ENCODE measurements at regions not wholly inside any gene's neighbourhood (a gene's known extent, or its start where the extent isn't known, plus 50 kb on each side); places are given as distances from the start of the nearest gene placed in this dataset.

DNA sequence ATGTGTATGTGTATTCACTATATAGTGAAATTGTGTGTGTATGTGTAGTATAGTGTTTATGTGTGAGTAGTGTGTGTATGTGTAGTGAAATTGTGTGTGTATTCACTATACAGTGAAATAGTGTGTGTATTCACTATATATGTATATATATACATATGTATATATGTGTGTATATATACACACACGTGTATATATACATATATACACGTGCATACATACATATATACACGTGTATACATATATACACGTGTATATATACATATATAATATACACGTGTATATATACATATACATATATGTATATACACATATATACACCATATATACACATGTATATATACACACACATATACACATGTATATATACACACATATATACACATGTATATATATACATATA is 403.6 kb upstream of the TUSC1 start:
- H3K4me3 ChIP-seq = no peak overlapping the region
- no peaks in the 10 kb centered on the region for H3K9me3 ChIP-seq (ENCODE audit: low read depth)
- TF ChIP-seq, protein P1, sequence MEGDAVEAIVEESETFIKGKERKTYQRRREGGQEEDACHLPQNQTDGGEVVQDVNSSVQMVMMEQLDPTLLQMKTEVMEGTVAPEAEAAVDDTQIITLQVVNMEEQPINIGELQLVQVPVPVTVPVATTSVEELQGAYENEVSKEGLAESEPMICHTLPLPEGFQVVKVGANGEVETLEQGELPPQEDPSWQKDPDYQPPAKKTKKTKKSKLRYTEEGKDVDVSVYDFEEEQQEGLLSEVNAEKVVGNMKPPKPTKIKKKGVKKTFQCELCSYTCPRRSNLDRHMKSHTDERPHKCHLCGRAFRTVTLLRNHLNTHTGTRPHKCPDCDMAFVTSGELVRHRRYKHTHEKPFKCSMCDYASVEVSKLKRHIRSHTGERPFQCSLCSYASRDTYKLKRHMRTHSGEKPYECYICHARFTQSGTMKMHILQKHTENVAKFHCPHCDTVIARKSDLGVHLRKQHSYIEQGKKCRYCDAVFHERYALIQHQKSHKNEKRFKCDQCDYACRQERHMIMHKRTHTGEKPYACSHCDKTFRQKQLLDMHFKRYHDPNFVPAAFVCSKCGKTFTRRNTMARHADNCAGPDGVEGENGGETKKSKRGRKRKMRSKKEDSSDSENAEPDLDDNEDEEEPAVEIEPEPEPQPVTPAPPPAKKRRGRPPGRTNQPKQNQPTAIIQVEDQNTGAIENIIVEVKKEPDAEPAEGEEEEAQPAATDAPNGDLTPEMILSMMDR (IDR thresholded peaks at IDR 0.05; ENCODE audit: low read depth, low read length) = no peak

DNA sequence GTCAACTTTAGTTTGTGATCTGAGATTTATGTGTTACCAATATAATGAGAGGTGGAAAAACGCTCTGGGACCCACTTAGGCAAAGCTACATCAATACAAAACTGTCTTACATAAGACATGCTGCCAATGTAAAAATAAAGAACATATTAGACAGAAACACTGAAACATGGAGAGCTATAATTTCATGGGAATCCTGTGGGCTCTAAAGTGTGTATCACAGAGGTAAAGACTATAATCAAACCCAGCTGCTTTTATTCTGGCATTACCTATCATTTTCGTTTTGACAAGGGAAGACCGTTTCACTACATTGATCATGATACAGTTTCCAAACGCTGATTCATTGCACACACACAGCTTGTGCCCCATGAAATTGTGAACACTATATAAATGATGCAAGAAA is 400.5 kb upstream of the TUSC1 start:
- Histone ChIP-seq H3K36me3 (no peaks in the 10 kb centered on the region), H3K27ac (no peak overlapping the region)
- DNase-seq (ENCODE audit: low read depth in 1 of 2, low spot score in 1 of 2) = no peak

More for the DNA sequence above, 403.6 kb upstream of the TUSC1 start:
- Histone ChIP-seq H3K27me3 (no peaks in the 10 kb centered on the region), H3K4me1 (ENCODE audit: low read depth) (no peaks in the 10 kb centered on the region), H3K36me3 (no peaks in the 10 kb centered on the region), H3K27ac (no peak overlapping the region)
- DNase-seq (ENCODE audit: low read depth in 1 of 2, low spot score in 1 of 2) = no peak

DNA sequence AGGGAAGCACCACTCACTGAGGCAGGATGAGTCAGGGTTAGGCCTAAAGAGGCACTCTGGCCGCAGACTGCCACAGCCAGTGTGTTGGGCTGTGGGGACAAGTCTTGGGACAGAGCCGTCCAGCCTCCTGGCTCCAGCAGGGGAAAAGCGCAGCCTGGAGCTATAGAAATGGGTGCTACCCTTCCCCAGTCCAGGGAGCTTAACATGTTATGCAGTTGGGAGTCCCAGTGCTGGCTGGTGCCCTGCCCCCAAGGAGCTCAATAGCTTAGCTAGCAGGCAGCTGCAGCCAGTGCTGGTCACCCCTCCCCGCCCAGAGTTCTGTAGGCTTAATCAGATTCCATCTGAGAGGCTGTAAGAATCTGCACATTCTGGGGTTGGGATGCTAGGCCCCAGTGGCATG is 399.6 kb upstream of the TUSC1 start:
- Histone ChIP-seq H3K27ac (no peak overlapping the region), H3K4me1 (ENCODE audit: low read depth) (no peaks in the 10 kb centered on the region), H3K27me3 (no peaks in the 10 kb centered on the region), H3K4me3 (no peak overlapping the region), H3K9me3 (ENCODE audit: low read depth) (no peaks in the 10 kb centered on the region), H3K36me3 (no peaks in the 10 kb centered on the region)
- TF ChIP-seq, protein P1 (IDR thresholded peaks at IDR 0.05; ENCODE audit: low read depth, low read length) = no peak
- no peak for DNase-seq (ENCODE audit: low read depth in 1 of 2, low spot score in 1 of 2)

More for the DNA sequence above, 400.5 kb upstream of the TUSC1 start:
- Histone ChIP-seq H3K9me3 (ENCODE audit: low read depth) (no peaks in the 10 kb centered on the region), H3K27me3 (no peaks in the 10 kb centered on the region), H3K4me3 (no peak overlapping the region), H3K4me1 (ENCODE audit: low read depth) (no peaks in the 10 kb centered on the region)
- TF ChIP-seq, protein P1 (IDR thresholded peaks at IDR 0.05; ENCODE audit: low read depth, low read length) = no peak

DNA sequence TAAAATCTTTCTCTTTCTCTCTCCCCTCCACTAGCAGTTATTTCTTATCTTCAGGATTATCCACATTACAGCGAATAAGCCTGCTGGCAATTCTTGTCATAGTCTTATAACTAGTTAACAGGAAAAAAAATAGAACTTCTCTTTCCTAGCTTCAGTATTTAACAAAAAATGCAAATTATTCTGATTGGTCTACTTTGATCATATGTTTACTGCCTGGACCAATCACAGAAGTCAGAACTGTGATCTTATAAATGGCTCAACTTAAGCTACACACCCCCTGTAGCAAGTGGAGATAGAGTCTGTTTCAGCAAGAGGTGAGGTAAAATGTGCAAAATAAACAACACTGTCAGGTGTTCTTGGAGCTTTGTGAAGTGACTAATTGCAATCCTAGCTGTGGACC is 389.4 kb upstream of the TUSC1 start:
- Histone ChIP-seq H3K27ac (no peak overlapping the region), H3K4me1 (ENCODE audit: low read depth) (no peaks in the 10 kb centered on the region), H3K36me3 (no peaks in the 10 kb centered on the region), H3K4me3 (no peak overlapping the region), H3K9me3 (ENCODE audit: low read depth) (no peaks in the 10 kb centered on the region), H3K27me3 (no peaks in the 10 kb centered on the region)
- no peak for DNase-seq (ENCODE audit: low read depth in 1 of 2, low spot score in 1 of 2)
- TF ChIP-seq, protein P1 (IDR thresholded peaks at IDR 0.05; ENCODE audit: low read depth, low read length) = no peak

DNA sequence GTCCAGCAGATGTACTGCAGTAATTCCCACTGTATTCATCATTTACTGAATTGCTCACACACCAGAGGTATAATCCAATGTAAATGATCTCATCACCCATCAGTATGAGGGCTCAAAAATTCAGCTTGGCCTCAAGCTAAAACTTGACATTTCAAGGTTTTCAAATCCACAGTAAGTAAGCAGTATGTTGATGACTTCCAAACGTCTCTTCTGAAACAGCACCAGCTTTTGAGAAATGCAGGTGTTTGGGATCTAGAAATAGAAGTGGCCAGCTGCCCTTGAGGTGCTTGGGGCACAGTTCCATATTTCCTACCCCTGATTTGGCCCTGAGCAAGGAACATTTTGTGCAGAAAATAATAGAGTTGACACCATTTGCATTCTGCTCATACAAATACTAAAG is 388.0 kb upstream of the TUSC1 start:
- H3K36me3 ChIP-seq = no peaks in the 10 kb centered on the region
- no peak overlapping the region for H3K27ac ChIP-seq
- H3K4me3 ChIP-seq = no peak overlapping the region
- H3K4me1 ChIP-seq (ENCODE audit: low read depth) = no peaks in the 10 kb centered on the region
- no peaks in the 10 kb centered on the region for H3K27me3 ChIP-seq
- no peak for DNase-seq (ENCODE audit: low read depth in 1 of 2, low spot score in 1 of 2)
- H3K9me3 ChIP-seq (ENCODE audit: low read depth) = no peaks in the 10 kb centered on the region
- TF ChIP-seq, protein P1 (IDR thresholded peaks at IDR 0.05; ENCODE audit: low read depth, low read length) = no peak
